EL (cell line): ENCODE measurements at regions not wholly inside any gene's neighbourhood (a gene's known extent, or its start where the extent isn't known, plus 50 kb on each side); places are given as distances from the start of the nearest gene placed in this dataset.

Experiments
- DNase-seq: peaks from one replicate; pipeline ENCODE4 v3.0.0-alpha.2; 2016

DNA sequence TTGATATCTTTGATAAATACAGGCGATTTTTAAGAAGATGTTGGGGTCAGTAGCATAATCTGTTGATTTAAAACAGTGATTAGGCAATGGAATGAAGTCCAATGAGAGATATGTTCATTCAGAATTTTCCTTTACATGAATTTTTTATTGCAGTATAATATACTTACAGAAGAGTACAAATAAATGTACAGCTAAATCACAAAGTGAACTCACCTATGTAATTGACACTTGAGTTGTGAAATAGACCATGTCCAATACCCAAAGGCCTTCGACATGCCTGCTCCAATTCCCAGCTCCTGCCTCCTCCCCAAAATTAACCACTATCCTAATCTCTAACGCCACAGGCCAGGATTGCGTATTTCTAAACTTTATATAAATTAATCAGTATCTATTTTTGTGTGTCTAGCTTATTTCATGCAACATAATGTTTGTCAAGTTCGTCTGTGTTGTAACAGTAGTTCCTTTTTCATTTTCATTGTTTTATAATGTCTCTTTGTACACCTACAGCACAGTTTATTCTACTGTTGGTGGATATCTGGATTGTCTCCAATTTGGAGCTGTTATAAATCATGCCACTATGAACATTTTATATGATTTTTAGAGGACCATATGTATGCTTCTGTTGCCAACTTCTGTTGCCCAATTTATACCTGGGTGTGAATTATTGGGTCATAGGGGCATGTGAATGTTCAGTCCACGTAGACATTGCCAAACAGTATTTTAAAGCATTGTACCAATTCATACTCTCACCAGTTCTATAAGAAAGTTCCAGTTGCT, 208.3 kb downstream of the TLE1 start:
- DNase-seq = no peak

DNA sequence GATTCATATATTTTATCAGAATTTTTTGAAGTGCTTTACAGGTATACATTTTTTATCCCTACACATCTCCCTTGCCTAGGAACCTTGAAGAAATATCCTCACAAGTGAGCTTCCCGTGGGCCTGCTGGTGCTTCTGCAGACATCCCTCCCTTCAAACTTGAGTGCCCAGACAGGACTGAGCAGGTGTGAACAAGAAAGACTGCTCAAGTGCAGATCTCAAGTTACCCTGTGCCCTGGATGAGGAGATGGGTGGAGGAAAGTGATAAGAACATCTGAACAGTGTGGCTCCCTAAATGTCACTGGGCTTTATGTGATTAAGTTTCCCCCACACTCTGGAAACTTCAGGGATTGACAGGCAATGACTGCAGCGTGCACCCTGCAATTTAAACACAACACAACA, 209.8 kb downstream of the TLE1 start:
- no peak for DNase-seq

DNA sequence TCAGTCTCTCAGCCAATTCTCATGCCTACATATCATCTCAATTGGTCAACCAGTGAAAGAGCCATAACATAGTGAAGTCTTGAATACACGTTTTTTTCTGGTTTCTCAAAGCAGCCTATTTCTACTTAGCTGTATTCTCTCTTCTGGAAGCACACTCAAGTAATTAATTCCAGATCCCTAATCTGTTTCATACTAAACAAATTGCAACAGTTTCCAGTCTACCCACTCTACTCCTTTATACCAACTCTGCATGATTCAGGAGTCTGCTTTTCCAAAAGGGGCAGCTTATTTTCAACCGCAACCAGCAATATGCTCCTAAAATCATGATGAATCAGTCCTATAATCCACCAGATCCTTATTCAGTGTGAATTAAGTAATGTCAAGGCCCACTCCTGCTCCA, 211.7 kb downstream of the TLE1 start:
- no peak for DNase-seq

DNA sequence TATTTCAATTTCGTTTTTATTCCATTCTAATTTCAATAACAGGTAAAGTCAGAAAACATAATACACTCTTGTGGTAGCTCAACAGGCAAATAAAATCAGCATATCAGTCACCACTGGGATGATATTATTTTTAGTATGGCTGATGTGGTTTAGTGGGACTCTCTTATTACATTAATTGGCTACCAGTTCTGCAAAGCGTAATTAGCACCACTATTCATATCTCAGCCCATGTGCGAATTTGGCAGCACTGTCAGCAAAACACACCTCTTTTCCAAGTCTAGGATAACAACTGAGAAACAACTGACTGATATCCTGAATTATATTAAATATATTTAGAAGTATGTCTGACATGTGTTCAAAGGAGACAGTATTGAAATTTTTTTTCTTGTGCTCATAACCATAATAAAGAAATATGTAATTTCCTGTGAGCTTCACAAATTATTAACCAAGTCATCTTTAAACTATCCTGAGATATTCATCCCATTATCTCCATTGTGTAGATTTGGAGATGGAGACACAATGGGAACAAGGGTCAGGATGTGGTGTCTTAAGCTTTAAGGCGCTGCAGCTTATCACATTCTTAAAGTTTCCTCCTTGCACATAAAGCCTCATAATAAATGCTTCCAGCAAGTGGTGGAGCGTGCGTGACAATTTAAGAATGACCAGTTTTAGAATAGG, 212.4 kb downstream of the TLE1 start:
- DNase-seq = no peak

DNA sequence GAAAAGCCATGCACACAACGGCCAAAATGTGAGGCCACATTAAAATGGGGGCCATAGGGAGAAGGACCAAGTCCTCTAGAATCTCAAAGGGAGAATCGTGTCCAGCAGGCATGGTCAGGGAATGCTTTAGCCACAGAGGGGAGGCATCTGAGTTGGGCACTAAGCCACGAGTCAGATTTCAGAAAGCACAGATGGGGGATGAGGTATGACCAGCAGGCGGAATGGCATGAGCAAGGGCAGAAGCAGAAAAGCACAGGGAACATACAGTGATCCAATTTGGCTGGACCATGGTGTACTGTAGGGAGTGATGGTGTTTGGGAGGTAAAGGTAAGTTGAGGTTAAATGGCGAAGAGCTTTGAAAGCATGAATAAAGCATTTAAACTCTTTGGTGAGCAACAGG, 214.6 kb downstream of the TLE1 start:
- no peak for DNase-seq

DNA sequence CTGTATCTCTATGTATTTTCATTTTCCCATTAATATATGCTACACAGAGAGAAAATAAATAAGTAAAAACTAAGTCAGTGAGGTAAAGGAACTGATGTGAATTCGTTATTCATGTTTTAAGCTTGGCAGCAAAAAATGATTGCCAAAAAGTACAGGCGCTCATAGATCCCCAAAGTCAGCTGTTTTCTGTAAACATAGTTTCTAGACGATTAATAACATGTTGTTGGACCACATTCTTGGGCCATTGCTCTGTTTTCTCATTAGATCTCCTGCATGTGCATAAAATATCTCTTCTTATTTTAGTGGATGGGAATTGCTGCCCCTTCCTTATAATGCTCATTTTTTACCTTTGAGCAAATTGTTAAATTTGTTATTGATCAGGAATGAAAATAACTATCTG, 215.2 kb downstream of the TLE1 start:
- DNase-seq = no peak

DNA sequence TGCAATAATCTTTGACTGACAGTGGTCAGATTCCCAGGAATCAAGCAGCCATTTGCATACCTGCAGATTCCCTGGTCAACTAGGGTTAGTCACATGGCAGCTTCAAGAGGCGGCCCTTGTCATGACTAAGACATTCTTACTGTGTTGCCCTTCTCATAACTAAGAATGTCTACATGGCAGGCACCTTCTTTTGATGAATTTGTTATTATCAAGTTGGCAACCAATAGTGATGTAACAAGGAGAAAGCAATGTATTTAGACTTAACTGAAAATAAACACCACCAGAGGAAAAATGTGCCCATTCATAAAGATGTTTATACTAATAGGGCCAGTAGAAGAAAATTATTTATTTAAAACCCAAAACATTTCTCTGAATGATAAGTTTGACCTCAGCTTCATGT, 215.6 kb downstream of the TLE1 start:
- no peak for DNase-seq

DNA sequence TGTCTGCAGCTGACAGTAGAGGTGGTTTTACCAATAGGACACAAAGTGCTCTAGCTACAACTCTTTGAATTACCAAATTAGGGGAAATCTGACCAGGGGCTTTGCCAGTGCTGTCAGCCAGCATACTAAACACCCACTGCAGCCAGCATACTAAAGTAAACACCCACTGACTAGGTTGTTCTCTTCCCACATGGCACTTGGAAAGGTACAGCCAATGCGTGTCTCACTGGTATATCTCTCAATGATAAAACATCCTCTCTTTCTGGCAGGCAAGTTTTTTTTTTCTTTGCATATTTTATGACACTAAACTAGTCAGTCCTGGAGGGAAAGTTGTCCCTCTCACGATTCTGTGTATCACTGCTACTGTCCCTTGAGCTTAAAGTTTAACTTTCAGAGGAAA, 216.1 kb downstream of the TLE1 start:
- DNase-seq = no peak

DNA sequence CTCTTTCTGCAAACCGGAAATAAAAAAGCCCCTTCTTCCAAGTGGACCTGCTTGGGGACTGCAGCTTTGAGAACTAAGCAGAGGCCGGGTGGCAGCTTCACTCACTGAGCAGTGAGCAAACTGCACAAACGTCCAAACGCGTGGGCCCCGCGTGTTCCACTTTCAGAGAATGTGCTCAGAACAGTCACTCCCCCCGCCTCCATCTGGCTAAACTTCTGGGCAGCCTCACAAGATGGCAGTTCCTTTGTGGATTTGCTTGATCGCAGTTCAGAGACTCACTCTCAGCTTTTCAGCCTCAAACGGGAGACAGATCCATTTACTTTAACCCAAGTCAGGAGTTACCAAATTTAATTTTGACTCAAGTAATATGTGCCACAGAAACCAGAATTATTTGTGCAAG, 216.6 kb downstream of the TLE1 start:
- no peak for DNase-seq

DNA sequence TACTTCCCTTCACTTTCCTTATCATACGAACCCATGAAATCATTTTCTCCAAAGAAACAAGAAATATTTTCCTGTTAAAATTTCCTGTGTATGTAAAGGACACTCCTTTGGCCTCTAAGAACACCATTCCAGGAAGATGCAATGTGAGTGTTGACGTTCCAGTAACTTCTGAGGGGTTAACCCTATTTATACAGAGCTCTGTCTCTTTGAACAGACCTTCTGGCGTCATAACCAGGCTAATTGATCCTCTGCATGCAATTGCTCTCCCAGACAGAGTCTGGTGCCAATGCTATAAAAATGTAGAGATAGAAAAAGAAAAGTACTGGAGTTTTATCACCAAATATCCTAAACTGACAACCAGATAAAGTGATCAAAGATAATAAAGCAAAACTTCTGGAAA, 218.5 kb downstream of the TLE1 start:
- DNase-seq = no peak

DNA sequence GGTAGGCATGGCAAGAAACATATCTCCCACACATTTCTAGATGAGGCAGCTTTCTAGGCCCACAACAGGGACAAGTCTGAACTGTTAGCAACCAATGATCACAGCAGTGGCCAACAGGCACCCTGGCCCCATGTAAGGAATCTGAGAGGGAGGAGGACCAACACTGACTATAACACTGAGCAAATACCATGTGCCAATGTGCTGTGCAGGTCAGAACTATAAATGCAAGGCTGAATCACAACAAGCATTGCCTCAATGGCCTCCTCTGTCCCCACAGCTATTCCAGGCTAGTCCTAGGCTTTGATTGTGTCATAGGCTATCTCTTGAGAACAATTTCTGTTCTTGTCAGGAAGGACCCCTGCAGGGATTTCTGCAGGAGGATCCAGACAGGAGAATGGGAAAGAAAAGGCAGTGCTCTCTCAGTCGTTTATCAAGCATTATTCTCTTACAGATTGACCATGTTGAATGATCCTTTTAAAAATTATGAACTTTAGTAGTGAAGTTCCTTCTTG, 221.2 kb downstream of the TLE1 start:
- DNase-seq = no peak

DNA sequence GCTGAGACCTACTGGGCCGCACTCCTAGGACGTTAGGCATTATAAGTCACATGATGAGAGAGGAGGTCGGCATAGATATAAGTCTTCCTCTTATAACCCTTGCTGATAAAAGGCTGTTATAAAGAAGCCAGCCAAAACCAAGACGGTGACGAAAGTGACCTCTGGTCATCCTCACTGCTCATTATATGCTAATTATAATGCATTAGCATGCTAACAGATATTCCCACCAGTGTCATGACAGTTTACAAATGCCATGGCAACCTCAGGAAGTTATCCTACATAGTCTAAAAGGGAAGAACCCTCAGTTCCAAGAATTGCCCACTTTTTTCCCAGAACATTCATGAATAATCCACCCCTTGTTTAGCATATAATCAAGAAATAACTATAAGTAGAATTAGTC, 222.4 kb downstream of the TLE1 start:
- DNase-seq = no peak

DNA sequence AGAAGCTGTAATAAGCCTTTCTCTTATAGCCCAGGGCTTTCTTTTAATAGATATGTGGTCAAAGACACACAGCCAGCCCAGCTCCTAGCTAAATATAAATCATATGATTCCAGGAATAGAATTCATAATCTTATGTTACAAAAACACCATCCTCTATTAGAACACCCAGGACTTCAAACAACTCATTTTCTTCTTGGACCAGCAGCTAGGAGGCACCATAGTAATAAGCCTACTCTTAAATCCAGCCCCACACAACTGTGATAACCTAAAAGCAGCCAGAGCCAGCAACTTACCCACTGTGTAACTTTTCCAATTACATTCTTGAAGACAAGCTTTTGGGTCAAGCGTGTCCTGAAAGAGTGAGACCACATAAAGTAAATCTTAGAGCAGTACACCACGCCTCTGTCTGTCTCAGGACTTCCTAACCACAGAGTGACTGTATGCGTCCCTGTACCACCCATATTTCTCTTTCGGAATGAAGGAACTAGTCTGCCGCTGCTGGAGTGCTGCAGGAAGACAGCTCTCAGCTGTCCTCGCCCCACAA, 223.8 kb downstream of the TLE1 start:
- DNase-seq = no peak

DNA sequence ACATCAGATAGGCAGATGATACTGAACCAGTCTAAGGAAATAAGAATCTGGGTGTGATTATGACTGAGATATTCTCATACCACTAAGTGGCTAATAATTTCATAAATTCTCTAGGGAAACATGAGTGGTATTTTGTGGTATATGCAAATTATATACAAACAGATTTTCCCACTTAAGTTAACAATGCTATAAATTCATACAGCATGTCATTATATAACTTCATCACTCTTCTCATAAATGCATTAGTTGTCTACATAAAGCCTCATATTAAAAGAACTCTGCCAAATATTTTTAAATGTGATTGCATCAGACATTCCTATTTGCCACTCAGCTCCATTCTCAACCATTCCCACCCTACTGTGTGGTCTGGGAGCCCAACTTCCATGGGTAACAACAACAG, 226.5 kb downstream of the TLE1 start:
- peak; percentile 45 for DNase-seq

DNA sequence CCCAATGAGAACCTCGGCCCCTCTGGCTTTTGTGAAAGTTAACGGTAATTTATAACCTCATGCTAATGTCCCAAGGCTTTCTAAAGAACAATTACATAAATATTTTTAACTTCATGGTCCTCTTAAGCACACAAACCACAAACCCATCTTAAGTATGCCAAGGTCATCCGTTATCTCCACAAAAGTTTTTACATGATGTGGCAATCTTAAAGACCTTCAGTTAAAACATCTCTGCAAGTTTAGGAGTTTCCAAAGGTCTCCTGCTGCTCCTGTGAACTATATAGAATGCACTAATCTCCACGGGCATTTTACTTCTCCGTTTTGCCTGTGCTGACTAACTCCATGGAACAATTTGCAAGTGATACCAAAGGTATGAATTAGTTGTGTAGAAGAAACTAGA, 228.2 kb downstream of the TLE1 start:
- peak; percentile 45 for DNase-seq

DNA sequence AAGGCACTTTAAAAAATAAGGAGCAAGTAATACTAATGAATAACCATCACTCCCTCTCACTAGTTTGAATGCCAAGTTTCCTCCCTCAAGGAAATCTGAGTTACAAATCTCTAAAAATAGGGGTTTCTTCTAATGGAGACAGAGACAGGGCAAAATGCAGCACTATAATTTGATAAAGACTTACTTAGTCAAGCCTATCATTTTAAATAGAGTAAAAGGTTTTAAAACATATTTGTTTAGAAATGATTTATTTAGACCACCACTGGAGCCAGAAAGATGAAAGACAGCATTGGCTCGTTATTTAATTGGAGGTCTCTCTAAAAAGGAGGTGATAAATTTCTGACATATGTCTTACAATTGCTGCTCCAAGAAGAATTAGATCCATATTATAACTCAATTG, 228.7 kb downstream of the TLE1 start:
- DNase-seq = no peak

DNA sequence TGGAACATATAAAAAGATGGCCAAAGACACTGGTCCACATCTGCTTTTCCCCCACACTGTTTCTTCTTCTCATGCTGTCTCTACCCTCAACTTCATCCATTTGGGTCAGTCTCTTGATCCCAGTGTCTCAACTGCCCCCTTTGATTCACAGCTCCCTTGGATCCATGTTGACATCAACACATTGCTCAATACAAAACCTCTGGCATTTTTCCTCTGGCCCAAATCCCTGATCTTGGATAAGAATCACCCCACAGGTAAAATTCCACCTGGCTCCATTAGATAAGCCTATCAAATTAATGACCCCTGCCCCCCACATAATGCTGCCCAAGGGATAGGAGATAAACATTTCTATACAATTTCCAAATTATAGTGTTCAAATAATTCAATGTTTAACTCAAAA, 229.8 kb downstream of the TLE1 start:
- no peak for DNase-seq

DNA sequence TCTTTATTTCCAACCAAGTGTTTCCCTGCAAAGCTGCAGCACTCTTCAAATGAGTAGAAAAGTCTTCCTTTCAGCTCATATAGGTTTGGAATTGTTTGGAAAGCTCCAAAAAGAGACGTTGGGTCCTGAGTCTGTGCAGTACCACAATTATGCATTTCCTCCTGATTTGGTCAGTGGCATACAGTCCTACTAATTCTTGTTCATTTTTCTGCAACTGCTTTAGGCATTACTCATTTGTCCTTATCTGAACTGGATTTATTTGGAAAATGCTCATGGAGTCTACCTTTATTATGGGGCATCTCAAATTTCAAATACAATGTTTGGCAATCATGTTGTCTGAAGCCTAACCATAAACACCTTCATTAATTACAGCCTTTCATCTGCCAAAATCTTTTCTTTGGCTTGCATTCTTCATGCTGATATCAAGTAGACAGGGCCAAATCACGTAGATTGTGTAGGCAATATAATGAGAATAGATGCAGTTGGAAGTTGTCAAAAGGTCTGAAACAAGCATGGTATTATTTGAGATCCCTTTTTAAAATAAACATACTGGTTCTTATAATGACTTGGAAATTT, 232.8 kb downstream of the TLE1 start:
- DNase-seq = peak; percentile 70

DNA sequence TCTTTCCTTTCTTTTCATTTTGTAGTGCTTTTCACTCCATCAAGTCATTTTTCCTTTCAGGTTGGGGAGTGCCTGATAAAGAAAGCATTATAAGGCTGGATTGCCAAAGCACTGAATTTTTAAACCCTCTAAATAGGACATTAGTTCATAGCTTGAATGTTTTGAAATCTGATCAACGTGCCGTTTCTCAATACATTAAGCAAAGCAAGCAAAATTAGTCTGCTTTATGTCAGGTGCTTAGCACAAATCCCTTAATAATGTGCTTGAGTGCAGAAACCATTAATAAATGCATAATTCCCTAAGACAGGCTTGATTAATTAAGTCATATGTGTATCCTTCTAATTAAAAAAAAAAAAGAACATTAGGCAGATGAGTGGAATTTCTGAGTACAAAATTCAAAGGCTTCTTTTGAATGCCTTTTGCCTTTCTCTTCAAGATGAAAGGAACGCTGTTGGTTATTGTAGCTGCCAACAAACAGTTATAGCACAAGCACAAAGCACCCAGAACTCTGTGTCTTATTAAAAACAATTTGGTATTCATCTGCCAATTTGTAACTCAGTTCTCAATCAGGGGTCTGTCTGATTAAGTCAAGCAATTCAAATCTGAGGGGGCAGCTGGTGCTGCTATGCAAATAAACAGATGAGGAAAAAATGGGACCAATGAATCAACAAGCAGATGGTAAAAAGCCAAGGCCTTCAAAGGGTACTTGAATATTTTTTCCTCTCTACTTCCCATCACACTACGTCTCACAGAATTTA, 233.7 kb downstream of the TLE1 start:
- DNase-seq = no peak

DNA sequence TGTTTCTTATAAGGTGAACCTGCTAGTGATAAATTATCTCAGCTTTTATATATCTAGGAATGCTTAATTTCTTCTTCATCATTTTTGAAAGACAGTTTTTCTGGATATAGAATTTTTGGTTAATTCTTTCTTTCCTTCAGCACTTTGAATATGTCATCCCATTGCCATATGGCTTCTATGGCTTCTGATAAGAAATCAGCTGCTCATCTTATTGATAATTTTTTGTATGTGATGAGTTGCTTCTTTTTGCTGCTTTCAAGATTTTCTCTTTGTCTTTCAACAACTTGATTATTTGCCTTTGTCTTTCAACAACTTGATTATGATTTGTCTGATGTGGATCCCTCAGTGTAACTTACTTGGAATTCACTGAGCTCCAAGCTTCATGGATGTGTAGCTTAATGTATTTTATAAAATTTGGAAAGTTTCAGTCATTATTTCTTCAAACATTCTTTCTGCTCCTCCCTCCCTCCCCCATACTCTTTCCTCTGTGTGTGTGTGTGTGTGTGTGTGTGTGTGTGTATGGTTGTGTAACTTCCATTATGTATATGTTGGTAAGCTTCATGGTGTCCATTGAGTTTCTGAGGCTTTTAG, 243.9 kb downstream of the TLE1 start:
- no peak for DNase-seq

DNA sequence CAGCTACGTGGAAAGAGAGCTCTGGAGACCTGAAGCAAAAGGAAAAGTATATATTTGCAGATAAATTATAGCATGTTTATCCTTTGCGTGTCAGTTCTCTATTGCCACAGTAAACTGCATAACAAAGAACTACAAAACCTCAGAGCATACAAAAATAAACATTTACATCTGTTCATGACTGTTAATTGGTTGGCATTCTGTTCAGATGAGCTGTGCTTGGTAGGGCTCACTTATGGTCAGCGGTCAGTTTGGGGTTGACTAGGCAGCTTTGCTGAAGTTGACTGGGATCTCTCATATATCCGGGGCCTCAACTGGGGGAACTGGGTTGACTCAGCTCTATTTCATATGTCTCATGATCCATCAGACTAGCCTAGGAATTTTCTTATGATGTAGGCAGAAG, 257.7 kb downstream of the TLE1 start:
- peak; percentile 98 for DNase-seq

DNA sequence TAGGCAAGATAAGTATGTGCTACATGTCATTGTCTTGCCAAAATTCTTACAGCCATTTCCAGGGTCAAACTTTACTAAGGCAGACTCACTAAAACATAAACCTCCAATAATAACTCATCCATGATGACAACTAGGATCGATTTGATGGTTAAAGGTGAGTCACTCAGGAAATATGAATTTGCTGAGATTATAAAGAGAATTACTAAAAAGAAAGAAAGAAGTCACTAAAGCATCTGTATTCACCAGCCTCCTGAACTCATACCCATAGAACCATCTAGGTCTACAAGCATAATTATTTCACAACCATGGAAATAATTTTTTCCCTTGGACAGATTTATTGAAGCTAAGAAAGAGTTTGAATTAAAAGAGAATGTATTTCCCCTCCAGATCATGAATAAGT, 258.6 kb downstream of the TLE1 start:
- DNase-seq = peak; percentile 75

DNA sequence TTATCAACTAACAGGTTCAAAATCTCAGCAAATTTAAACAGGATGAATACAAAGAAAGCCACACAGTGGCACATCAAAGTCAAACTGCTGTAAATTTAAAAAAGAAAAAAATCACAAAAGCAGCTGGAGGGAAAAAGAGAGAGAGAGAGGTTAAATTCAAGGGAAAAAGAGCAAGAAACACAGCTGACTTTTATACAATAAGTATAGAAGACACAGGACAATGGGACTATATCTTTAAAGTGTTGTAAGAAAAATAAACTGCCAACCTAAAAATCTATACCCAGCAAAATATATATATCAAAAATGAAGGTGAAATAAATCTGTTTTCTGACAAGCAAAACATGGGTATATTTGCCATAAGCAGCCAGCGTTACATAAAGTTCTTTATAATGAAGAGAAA, 261.5 kb downstream of the TLE1 start:
- DNase-seq = no peak
